ENCODE measurements at regions not wholly inside any gene's neighbourhood (a gene's known extent, or its start where the extent isn't known, plus 50 kb on each side); places are given as distances from the start of the nearest gene placed in this dataset.

DNA sequence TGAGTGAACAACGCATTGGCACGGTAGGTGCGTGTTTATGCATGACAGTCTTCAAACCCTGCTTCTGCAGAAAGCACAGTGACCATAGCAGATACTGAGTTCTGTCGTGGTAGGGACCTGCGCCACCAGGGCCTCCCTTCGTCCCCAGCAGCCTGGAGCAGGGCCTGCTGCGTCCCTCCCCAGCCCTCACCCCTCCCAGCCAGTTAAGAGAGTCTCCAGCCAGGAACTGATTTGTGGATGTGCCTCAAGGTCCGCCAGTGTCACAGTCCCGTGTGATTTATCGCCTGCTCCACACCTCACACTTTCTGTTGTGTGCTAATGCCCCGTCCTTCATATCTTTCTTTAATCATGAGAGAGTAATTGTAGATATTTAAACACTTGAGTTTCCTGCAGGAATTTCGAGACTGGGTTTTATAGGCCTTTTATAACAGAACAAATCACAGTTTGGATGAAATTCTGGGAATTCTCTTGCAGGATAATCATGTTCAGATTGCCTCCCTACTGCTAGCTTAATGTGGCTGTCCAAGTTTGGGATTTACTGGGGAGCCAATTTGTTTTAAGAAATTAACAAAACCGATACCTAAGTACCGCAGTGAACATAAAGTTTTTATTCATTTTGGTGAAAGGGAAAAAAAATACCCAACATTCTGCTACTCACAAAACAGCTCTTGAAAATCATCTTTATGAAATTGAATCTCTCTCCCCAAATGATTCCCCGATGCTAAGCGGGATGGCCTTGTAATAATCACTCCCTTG, 438.6 kb downstream of the TSHZ3 start:
- H3K4me3 ChIP-seq (ENCODE audit: low read length), result no peak overlapping the region
- TF ChIP-seq, protein P1, sequence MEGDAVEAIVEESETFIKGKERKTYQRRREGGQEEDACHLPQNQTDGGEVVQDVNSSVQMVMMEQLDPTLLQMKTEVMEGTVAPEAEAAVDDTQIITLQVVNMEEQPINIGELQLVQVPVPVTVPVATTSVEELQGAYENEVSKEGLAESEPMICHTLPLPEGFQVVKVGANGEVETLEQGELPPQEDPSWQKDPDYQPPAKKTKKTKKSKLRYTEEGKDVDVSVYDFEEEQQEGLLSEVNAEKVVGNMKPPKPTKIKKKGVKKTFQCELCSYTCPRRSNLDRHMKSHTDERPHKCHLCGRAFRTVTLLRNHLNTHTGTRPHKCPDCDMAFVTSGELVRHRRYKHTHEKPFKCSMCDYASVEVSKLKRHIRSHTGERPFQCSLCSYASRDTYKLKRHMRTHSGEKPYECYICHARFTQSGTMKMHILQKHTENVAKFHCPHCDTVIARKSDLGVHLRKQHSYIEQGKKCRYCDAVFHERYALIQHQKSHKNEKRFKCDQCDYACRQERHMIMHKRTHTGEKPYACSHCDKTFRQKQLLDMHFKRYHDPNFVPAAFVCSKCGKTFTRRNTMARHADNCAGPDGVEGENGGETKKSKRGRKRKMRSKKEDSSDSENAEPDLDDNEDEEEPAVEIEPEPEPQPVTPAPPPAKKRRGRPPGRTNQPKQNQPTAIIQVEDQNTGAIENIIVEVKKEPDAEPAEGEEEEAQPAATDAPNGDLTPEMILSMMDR (conservative IDR thresholded peaks at IDR 0.05; ENCODE audit: low read depth, low read length), result no peak
- DNase-seq (ENCODE audit: low read depth), result no peak

DNA sequence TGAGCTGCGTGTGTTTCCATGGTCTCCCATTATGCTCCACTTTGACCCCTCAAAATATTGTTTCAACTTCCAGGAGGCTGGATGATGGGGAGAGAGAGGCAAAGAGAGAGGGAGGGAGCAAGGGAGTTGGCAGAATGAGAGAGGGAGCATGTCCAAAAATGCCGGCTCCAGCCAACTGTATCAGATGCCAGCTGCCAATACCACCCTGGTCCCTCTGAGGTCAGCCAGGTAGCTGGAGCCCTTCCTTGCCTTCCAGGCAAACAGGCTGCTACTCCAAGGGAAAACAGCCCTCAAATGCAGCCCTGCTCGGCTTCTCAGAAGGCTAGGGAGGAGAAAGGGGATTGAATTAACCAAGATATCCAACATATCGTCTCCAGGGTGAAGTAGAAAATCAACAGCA, 440.0 kb downstream of the TSHZ3 start:
- DNase-seq (ENCODE audit: low read depth), result no peak
- TF ChIP-seq, protein P1 (conservative IDR thresholded peaks at IDR 0.05; ENCODE audit: low read depth, low read length), result no peak
- no peak overlapping the region for H3K4me3 ChIP-seq (ENCODE audit: low read length)

DNA sequence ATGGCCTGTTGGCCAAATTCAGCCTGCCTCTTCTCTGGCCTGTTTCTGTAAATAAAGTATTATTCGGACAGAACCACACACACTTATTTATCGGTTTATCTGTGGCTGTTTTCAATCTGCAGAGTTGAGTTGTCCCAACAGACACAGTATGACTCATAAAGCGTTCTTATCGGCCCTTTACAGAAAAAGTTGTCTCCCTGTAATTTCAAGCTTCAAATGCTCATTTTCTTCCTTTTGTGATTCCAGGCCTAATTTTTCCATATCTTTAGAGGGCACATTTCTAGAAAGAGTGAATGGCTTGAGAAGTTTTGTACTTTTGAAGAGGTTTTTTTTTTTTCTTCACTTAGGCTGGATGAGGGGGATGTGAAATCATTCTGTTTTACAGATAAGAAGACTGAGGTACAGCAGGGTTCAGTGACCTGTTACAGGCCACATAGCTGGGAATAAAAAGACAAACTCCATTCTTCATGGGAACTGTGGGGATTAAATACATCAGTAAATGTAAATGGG, 440.9 kb downstream of the TSHZ3 start:
- no peak overlapping the region for H3K4me3 ChIP-seq (ENCODE audit: low read length)
- DNase-seq (ENCODE audit: low read depth), result no peak
- TF ChIP-seq, protein P1 (conservative IDR thresholded peaks at IDR 0.05; ENCODE audit: low read depth, low read length), result no peak

DNA sequence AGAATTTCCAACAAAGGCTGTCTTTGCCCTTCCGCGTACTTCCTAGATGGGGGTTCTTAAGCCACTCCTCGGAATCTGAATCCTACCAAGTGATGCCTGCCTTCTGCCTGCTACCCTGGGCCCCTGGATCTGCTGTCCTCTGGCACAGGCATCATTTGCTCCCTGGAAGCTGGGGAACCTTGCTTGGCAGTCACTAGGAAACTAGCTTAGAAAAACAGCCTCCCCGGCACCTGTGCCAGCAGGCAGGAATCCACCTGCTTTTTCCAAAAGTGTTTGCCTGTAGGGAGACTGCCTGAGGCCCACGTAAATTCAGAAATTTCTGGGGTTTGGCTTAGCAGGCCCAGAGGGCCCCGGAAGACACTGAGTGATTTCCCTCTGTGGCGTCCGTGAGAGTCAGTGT, 442.4 kb downstream of the TSHZ3 start:
- no peak for DNase-seq (ENCODE audit: low read depth)
- H3K4me3 ChIP-seq (ENCODE audit: low read length), result no peak overlapping the region
- TF ChIP-seq, protein P1 (conservative IDR thresholded peaks at IDR 0.05; ENCODE audit: low read depth, low read length), result no peak

DNA sequence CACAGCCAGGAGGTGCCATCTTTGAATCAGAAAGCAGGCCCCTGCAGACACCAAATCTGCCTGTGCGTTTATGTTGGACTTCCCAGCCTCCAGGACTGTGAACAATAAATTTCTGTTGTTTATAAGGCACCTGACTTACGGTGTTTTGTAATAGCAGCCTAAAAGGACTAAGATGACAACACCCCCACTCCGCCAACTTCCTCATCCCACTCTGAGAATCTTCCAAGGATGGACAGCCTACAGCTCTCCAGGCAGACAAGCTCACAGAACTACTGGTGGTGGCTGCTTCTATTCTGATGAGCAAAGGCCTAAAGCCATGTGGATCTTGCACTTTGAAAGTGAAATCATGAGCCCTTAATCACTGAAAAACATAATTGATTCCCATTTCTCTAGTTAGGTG, 449.2 kb downstream of the TSHZ3 start:
- H3K4me3 ChIP-seq (ENCODE audit: low read length), result no peak overlapping the region
- no peak for DNase-seq (ENCODE audit: low read depth)
- TF ChIP-seq, protein P1 (conservative IDR thresholded peaks at IDR 0.05; ENCODE audit: low read depth, low read length), result no peak

DNA sequence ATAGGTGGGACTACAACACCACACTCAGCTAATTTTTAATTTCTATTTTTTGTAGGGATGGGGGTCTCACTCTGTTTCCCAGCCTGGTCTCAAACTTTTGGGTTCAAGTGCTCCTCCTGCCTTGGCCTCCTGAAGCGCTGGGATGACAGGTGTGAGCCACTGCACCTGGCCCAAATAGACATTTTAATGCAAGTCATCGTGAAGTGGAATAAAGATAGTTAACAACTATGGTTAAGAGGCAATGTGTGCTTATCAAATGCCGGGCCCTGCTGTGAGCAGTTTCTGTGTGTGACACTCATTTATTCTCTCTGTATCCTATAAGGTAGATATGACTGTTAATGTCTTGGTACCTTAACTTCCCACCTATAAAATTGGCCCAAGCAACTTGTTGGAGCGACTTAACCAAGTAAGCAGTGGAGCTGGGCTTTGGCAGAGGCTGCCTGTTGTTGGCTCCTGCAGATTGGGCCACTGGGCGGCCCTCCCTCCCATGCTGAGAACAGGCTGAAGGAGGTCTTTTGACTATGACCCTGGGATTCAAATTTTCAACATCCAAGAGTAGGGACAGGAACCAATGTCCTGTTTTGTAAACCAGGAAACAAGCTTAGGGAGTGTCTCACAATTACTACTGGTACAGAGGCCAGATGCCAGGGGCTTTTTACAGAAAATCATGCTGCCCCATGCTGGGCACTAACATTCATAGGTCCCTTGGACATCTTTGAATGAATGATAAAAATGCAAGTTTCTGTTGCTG, 450.7 kb downstream of the TSHZ3 start:
- TF ChIP-seq, protein P1 (conservative IDR thresholded peaks at IDR 0.05; ENCODE audit: low read depth, low read length), result no peak
- H3K4me3 ChIP-seq (ENCODE audit: low read length), result no peak overlapping the region
- no peak for DNase-seq (ENCODE audit: low read depth)
